ENCODE measurements at regions not wholly inside any gene's neighbourhood (a gene's known extent, or its start where the extent isn't known, plus 50 kb on each side); places are given as distances from the start of the nearest gene placed in this dataset.
A peak's percentile ranks its signal among the peaks of the same experiment; 100 is the strongest.
"Not testable (repeated sequence)": the region's sequence is repeated elsewhere in the genome, so short reads cannot be mapped to it uniquely, and the experiment has no call there.

- DNase-seq: no peak
Measured at GRCh38 chr4:141541851-141542250, 94.5 kb upstream of the IL15 start.

- no peak for DNase-seq
Measured at GRCh38 chr4:141543176-141543575, 93.2 kb upstream of the IL15 start.

GRCh38 chr4:141543706-141544105 is 92.7 kb upstream of the IL15 start:
- no peak for DNase-seq

- no peak for DNase-seq
Measured at GRCh38 chr4:141548791-141549190, 87.6 kb upstream of the IL15 start.

- no peak for DNase-seq
Measured at GRCh38 chr4:141560056-141560455, 76.3 kb upstream of the IL15 start.

- DNase-seq: no peak
Measured at GRCh38 chr4:141562649-141563048, 73.7 kb upstream of the IL15 start.

GRCh38 chr4:141563723-141564122 is 72.7 kb upstream of the IL15 start:
- no peak for DNase-seq

- not testable (repeated sequence) for DNase-seq
Measured at GRCh38 chr4:141564961-141565360, 71.4 kb upstream of the IL15 start.

- no peak for DNase-seq
Measured at GRCh38 chr4:141565379-141566089, 70.8 kb upstream of the IL15 start.

GRCh38 chr4:141567326-141567915 is 69.0 kb upstream of the IL15 start:
- DNase-seq: no peak

- DNase-seq: no peak
Measured at GRCh38 chr4:141569141-141569540, 67.2 kb upstream of the IL15 start.

GRCh38 chr4:141570290-141570689 is 66.1 kb upstream of the IL15 start:
- DNase-seq: peak; percentile 8

- DNase-seq: no peak
Measured at GRCh38 chr4:141571362-141571761, 65.0 kb upstream of the IL15 start.

- DNase-seq: no peak
Measured at GRCh38 chr4:141571793-141572192, 64.6 kb upstream of the IL15 start.

GRCh38 chr4:141573678-141574077 is 62.7 kb upstream of the IL15 start:
- no peak for DNase-seq

- DNase-seq: no peak
Measured at GRCh38 chr4:141575884-141576283, 60.5 kb upstream of the IL15 start.

- DNase-seq: no peak
Measured at GRCh38 chr4:141576585-141577110, 59.7 kb upstream of the IL15 start.

- no peak for DNase-seq
Measured at GRCh38 chr4:141578451-141578850, 57.9 kb upstream of the IL15 start.

- peak; percentile 18 for DNase-seq
Measured at GRCh38 chr4:141580523-141580922, 55.9 kb upstream of the IL15 start.
